Colonic mucosa (tissue), 4 donors: ENCODE measurements at regions not wholly inside any gene's neighbourhood (a gene's known extent, or its start where the extent isn't known, plus 50 kb on each side); places are given as distances from the start of the nearest gene placed in this dataset.

Source experiments
- DNase-seq: peaks from one replicate; pipeline ENCODE4 v3.0.0-alpha.2; 2020
- H3K27ac ChIP-seq: fragments of 200-600 bp; one replicate; pipeline ENCODE4 v1.8.0; 2021
- H3K27me3 ChIP-seq: fragments of 200-600 bp; one replicate; pipeline ENCODE4 v1.8.0; 2021
- H3K36me3 ChIP-seq: fragments of 200-600 bp; one replicate; pipeline ENCODE4 v1.8.0; 2021
- H3K4me1 ChIP-seq: fragments of 200-600 bp; one replicate; pipeline ENCODE4 v1.8.0; 2021; ENCODE audit warnings: mild to moderate bottlenecking
- H3K4me3 ChIP-seq: fragments of 200-600 bp; one replicate; pipeline ENCODE4 v1.8.0; 2021
- H3K9ac ChIP-seq, 2 donors: one replicate each; pipeline ENCODE4 v1.7.0; 2013; ENCODE audit warnings: control low read depth in 2 of 2, low read depth in 2 of 2, low read length in 2 of 2
- H3K9me3 ChIP-seq: fragments of 200-600 bp; one replicate; pipeline ENCODE4 v1.8.0; 2021
- intact Hi-C: fragments of 100-400 bp; cut with DNase I; formaldehyde crosslinking; loops from one replicate; pipeline ENCODE4 v1.14.1; 2022
- TF ChIP-seq, protein P1 (sequence below): fragments of 200-600 bp; IDR thresholded peaks from one replicate; pipeline ENCODE4 v1.8.0; 2022; ENCODE audit warnings: antibody characterized with exemption, mild to moderate bottlenecking
- donor health status: healthy.
- donor health status: DM: no; HTN: no; CAD: no.
- donor health status: DM: no; HTN: no; CAD: no.

DNA sequence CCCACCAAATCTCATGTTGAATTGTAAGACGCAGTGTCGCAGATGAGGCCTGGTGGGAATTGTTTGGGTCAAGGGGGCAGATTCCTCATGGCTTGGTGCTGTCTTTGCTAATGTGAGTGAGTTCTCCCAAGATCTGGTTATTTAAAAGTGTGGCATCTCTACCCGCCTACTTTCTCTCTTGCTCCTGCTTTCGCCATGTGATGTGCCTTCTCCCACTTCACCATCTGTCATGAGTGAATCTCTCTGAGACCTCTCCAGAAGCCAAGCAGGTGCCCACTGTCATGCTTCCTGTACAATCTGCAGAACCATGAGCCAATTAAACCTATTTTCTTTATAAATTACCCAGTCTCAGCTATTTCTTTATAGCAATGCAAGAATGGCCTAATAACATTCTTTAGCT is 246.6 kb upstream of the CDH20 start:
- TF ChIP-seq, protein P1, sequence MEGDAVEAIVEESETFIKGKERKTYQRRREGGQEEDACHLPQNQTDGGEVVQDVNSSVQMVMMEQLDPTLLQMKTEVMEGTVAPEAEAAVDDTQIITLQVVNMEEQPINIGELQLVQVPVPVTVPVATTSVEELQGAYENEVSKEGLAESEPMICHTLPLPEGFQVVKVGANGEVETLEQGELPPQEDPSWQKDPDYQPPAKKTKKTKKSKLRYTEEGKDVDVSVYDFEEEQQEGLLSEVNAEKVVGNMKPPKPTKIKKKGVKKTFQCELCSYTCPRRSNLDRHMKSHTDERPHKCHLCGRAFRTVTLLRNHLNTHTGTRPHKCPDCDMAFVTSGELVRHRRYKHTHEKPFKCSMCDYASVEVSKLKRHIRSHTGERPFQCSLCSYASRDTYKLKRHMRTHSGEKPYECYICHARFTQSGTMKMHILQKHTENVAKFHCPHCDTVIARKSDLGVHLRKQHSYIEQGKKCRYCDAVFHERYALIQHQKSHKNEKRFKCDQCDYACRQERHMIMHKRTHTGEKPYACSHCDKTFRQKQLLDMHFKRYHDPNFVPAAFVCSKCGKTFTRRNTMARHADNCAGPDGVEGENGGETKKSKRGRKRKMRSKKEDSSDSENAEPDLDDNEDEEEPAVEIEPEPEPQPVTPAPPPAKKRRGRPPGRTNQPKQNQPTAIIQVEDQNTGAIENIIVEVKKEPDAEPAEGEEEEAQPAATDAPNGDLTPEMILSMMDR = no peak
- Histone ChIP-seq H3K9ac (no peak overlapping the region), H3K9me3 (no peaks in the 10 kb centered on the region), H3K27ac (no peak overlapping the region), H3K36me3 (no peaks in the 10 kb centered on the region), H3K4me1 (no peaks in the 10 kb centered on the region), H3K4me3 (no peak overlapping the region), H3K27me3 (no peaks in the 10 kb centered on the region)
- intact Hi-C loops = loop anchor here (5.0 kb wide), 1 partner anchor 416 kb away; no protein-coding TSS in a partner anchor
- no peak for DNase-seq

DNA sequence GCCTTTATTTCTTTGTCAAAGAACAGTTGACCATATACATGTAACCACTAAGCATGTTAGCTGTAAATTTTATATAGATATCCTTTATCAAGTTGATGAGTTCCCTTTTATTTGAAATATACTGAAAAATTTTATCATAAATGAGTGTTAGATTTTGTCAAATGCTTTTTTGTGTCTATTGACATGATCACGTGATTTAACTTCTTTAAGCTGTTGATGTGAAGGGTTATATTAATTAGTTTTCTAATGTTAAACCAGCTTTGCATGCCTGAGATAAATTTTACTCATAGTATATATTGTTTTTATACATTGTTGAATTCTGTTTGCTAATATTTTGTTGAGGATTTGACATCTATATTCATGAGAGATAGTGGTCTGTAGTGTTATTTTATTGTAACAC is 241.9 kb upstream of the CDH20 start:
- H3K9me3 ChIP-seq = no peaks in the 10 kb centered on the region
- TF ChIP-seq, protein P1 = no peak
- intact Hi-C loops = no loop called here
- H3K36me3 ChIP-seq = no peaks in the 10 kb centered on the region
- no peaks in the 10 kb centered on the region for H3K4me1 ChIP-seq
- H3K27ac ChIP-seq = no peak overlapping the region
- H3K27me3 ChIP-seq = no peaks in the 10 kb centered on the region
- no peak overlapping the region for H3K9ac ChIP-seq
- DNase-seq = no peak
- H3K4me3 ChIP-seq = no peak overlapping the region

DNA sequence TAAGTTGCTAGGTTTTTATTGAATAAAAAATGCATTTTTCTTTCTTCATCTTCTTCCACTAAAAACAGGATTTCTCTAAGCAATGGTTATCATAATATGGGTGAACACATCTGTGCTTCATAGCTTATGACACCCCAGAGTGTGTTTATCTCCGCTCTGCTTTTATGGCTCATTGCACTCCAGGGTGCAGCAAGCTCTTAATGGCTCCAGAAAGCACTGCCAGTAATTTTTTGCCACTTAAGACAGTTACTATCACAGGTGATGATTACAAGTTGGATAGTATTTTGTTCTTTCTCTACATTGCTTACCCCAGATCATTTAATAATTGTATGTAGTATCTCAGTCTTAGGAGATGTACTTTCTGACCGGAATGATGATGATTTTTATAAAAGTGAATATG is 239.3 kb upstream of the CDH20 start:
- H3K9me3 ChIP-seq = no peaks in the 10 kb centered on the region
- no peak overlapping the region for H3K9ac ChIP-seq
- no peaks in the 10 kb centered on the region for H3K36me3 ChIP-seq
- no peaks in the 10 kb centered on the region for H3K4me1 ChIP-seq
- H3K27me3 ChIP-seq = no peaks in the 10 kb centered on the region
- no peak overlapping the region for H3K4me3 ChIP-seq
- intact Hi-C loops = no loop called here
- TF ChIP-seq, protein P1 = no peak
- no peak overlapping the region for H3K27ac ChIP-seq
- DNase-seq = no peak

DNA sequence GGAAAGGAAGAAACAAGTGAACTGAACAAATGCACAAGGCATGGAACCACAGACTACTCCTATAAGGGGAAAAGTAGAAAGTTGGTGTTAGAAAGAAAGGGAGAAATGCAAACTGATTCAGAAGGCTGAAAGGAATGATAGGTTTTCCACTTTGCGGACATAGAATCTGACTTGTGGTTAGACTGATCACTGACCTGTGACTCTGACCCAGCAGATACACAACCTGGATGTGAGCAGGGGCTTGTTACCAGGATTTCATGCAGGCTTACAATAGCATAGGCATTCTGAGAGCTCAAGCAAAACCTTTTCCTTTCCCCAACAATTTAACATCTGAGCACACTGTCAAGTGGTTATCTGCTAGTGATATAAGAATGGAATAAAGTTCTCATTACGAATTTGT is 237.0 kb upstream of the CDH20 start:
- Histone ChIP-seq H3K9ac (no peak overlapping the region), H3K27me3 (no peaks in the 10 kb centered on the region), H3K36me3 (no peaks in the 10 kb centered on the region), H3K9me3 (no peaks in the 10 kb centered on the region), H3K27ac (no peak overlapping the region), H3K4me1 (no peaks in the 10 kb centered on the region), H3K4me3 (no peak overlapping the region)
- no peak for DNase-seq
- TF ChIP-seq, protein P1 = no peak
- intact Hi-C loops = no loop called here

DNA sequence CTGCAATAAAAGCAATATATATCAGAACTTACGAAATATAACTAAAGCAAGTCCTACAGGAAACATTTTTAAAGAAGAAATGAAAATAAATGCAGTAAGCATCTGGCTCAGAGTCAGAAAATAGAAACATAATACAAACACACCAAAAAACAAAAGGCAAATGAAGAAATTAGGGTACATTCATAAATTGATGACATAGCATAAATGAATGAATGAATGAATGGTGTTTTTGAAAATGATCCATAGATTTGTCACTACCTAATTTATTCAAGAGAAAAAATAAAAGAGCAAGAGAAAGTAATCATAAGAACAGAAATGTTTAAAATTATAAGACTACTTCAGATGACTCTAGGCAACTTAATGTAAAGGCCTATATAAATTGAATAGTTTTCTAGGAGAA is 226.1 kb upstream of the CDH20 start:
- Histone ChIP-seq H3K27me3 (no peaks in the 10 kb centered on the region), H3K4me3 (no peak overlapping the region), H3K27ac (no peak overlapping the region), H3K4me1 (no peaks in the 10 kb centered on the region), H3K9me3 (no peaks in the 10 kb centered on the region), H3K36me3 (no peaks in the 10 kb centered on the region), H3K9ac (no peak overlapping the region)
- intact Hi-C loops = no loop called here
- no peak for DNase-seq
- TF ChIP-seq, protein P1 = no peak

DNA sequence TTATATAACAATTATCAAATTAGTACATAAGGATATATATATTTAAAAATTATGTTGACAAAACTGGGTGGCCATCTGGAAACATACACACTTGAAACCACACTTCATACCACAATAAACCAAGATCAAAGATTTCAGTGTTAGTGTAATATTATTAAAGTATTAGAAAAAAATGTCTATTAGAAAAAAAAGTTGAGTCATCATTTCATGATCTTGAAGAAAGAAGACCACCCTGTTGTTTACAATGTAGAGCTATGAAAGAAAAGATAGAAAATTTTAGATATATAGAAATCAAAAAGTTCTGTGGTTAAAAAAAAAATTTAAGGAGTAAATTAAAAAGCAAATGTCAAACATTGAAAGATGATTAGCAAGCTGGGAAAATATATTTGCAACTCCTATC is 224.5 kb upstream of the CDH20 start:
- intact Hi-C loops = no loop called here
- no peaks in the 10 kb centered on the region for H3K27me3 ChIP-seq
- H3K9me3 ChIP-seq = no peaks in the 10 kb centered on the region
- H3K36me3 ChIP-seq = no peaks in the 10 kb centered on the region
- no peak overlapping the region for H3K27ac ChIP-seq
- no peak overlapping the region for H3K4me3 ChIP-seq
- DNase-seq = no peak
- no peak overlapping the region for H3K9ac ChIP-seq
- TF ChIP-seq, protein P1 = no peak
- H3K4me1 ChIP-seq = no peaks in the 10 kb centered on the region
